Iris pigment epithelial cell (primary cell): ENCODE measurements at regions not wholly inside any gene's neighbourhood (a gene's known extent, or its start where the extent isn't known, plus 50 kb on each side); places are given as distances from the start of the nearest gene placed in this dataset.
A peak's percentile ranks its signal among the peaks of the same experiment; 100 is the strongest.
"Not testable (repeated sequence)": the region's sequence is repeated elsewhere in the genome, so short reads cannot be mapped to it uniquely, and the experiment has no call there.

Experiments
- DNase-seq: peaks from one replicate; pipeline ENCODE4 v3.0.0-alpha.2; 2011; ENCODE audit warnings: low read depth

DNA sequence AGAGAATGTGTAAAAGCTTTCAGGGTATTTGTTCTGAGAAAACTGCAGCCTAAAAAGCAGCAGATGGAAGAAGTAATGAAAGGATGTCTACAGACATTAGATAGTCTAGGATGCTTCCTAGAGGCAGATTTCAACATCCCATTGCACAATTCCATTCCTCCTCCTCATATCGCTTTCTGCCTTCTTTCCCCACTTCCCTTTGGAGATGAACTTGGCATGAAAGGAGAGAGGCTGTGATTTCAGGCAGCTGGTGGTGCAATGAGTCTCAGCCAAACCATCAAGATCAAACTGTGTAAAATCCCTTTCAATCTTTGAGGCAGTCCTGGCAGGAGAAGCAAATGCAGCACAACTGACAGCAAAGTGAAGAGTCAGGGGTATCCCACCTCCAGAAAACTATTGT is 438.7 kb upstream of the KCNMB2 start:
- peak; percentile 92 for DNase-seq

DNA sequence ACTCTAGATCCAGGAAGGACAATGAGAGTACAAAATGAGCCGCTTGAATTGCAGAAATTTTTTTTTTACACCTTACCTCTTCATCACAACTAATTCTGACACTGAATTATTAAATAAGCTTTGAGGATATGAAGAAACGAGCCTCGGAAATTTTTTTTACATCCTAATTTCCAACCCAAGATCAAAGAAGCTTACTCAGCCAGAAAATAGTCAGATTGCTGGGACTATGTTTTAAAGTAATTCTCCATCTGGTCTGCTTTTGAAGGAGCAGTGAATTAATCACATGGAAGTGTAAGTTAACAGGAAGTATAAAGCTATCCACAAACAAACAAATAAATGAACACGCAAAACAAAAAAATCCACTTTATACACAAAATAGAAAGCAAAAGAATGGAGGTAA is 437.0 kb upstream of the KCNMB2 start:
- DNase-seq: no peak

DNA sequence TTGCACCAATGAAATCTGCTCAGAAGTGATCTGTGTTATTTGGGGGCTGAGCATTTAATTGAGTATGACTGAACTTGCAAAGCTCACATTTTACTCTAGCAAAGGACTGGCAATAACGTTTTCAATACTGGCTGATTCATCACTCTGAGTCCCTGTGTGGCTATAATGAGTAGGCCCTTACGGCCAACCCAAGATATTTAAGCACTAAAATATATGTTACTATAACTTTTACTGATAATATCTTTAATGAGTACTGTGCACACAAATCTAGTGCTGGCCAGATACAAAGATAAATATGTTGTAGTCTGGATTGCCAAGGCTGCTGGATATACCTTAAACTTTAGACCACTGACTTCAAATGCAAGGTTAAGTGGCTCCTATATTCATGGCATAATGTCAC is 436.4 kb upstream of the KCNMB2 start:
- DNase-seq: no peak

GRCh38 chr3:178100908-178101307 is 435.3 kb upstream of the KCNMB2 start:
- no peak for DNase-seq

DNA sequence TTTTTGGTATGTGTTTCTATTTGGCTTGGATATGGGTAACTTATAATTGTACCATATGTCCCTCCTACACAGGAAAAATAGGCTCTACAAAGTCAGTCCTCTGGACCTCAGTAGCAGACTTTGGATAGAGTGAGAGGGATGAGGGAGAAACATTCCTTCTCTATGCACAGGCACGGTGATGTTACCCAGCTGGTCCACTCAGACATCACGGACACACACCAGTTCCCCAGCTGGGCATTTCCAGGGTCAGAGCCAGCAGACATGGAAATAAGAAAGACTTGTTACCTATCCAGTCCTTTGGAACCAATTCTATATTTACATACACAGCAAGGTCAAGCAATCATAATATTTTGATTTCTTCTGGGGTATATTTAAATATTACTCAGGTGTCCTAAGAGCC is 433.1 kb upstream of the KCNMB2 start:
- DNase-seq: no peak

- no peak for DNase-seq
Observed at GRCh38 chr3:178107804-178108203, 428.4 kb upstream of the KCNMB2 start.

GRCh38 chr3:178109691-178110090 is 426.5 kb upstream of the KCNMB2 start:
- DNase-seq: no peak

DNA sequence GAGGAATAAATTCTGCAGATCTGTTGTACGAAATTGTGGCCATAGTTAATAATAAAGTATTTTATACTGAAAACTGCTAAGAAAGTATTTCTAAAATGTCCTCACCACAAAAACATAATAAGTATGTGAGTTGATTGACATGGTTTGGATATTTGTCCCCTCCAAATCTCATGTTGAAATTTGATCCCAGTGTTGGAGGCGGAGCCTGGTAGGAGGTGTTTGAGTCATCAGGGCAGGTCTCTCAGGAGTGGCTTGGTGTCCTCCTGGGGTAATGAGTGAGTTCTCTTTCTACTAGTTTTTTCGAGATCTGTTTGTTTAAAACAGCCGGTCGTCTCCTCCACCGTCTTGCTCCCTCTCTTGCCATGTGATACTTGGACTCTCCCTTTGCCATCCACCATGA is 424.1 kb upstream of the KCNMB2 start:
- DNase-seq: no peak

DNA sequence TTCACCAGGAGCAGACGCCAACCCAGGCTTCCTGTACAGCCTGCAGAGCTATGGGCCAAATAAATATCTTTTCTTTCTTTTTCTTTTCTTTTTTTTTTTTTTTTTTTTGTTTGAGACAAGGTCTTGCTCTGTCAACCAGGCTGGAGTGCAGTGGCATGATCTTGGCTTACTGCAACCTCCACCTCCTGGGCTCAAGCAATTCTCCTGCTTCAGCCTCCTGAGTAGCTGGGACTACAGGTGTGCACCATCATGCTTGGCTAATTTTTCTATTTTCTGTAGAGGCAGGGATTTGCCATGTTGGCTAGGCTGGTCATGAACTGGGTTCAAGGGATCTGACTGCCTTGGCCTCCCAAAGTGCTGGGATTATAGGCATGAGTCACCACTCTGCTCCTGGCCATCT is 423.7 kb upstream of the KCNMB2 start:
- not testable (repeated sequence) for DNase-seq

- DNase-seq: no peak
Observed at GRCh38 chr3:178117641-178118040, 418.6 kb upstream of the KCNMB2 start.

GRCh38 chr3:178119608-178120295 is 416.5 kb upstream of the KCNMB2 start:
- DNase-seq: peak; percentile 69

- no peak for DNase-seq
Observed at GRCh38 chr3:178120367-178120766, 415.9 kb upstream of the KCNMB2 start.

DNA sequence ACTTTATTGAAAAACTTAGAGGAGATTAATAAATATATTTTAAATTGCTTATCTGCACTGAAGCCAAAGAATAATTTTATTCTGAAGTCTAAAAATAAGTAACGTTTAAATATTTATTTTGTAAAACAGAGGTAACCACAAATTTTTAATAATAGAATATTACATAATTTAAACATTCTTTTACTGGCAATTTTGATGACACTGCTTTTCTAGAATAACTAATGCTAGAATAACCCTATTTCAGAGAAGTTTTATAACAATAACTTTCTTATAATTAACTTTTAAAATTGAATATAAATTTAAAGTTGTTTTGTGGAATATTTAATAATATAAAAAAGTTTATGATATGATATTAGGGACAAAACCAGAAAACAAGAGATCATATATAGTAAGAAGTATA is 409.6 kb upstream of the KCNMB2 start:
- DNase-seq: no peak

DNA sequence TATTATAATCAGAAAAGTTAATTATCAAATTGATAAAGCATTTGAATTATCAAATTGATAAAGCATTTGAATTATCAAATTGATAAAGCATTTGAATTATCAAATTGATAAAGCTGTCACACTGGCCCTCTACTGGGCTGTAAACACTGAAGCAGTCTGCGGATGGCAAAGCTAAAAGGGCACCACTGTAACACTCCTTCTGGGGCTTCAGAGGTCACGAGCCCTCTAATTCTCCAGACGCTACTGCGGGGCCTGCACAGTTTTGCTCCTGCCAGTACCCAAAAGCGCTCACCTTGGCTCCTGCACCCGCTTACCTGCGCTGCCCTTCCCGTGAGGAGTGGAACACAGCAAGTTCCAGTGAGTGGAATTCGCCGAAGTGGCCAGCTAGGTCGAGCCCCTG is 409.0 kb upstream of the KCNMB2 start:
- no peak for DNase-seq

- DNase-seq: no peak
Observed at GRCh38 chr3:178129109-178129508, 407.1 kb upstream of the KCNMB2 start.

DNA sequence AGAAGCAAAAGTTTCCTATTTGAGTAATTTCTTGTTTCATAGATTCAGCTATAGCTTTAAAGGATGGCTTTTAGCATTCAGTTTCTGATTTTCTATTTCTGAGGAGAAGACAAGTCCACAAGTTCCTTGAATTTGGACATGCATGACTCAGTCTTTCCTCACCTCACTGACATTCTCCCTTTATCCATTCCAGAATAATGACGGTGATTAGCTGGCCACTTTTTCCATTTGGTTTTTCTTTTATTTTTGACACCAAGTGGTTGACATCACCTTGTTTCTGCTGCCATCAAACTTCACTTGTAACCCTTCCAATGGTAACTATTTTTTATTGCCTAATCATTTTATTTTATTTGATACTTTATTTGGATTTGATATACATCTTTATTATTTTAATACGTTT is 404.4 kb upstream of the KCNMB2 start:
- peak; percentile 77 for DNase-seq

DNA sequence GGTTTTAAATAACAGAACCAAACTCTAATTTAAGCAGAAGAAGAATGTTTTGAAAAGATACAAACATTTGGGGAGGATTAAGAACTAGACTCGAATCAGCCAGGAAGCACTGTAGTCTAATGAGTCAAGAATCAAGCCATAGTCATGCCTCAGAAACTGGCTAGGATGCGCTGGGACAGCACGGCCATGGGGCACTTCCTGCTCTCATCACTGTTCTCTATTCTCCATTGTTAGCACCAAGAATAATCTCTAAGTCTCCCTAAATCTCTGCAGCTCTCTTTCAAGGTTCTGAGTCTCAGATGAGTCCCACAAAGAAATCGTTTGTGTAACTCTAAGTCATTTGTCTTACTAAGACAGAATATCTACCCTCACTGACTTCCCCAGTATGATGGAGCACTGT is 399.0 kb upstream of the KCNMB2 start:
- DNase-seq: no peak

GRCh38 chr3:178137831-178138230 is 398.4 kb upstream of the KCNMB2 start:
- no peak for DNase-seq

DNA sequence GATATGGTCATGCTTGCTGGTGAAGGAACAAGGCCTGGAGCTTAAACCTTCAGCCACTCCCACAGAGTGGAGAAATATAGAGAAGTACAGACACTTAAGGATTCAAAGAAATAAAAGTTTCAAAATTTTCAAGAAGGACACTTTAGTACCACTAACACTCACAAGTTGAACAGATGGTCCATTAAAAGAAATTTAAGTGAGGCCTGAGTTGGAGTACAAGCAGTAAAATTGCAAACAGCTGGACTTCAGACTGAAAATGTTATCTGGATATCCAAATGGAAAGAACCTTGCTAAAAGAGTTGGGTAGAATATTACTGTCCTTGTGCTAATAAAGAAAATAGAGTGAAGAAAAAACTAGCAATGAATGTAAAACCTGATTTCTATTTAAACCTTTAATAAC is 397.1 kb upstream of the KCNMB2 start:
- DNase-seq: no peak

DNA sequence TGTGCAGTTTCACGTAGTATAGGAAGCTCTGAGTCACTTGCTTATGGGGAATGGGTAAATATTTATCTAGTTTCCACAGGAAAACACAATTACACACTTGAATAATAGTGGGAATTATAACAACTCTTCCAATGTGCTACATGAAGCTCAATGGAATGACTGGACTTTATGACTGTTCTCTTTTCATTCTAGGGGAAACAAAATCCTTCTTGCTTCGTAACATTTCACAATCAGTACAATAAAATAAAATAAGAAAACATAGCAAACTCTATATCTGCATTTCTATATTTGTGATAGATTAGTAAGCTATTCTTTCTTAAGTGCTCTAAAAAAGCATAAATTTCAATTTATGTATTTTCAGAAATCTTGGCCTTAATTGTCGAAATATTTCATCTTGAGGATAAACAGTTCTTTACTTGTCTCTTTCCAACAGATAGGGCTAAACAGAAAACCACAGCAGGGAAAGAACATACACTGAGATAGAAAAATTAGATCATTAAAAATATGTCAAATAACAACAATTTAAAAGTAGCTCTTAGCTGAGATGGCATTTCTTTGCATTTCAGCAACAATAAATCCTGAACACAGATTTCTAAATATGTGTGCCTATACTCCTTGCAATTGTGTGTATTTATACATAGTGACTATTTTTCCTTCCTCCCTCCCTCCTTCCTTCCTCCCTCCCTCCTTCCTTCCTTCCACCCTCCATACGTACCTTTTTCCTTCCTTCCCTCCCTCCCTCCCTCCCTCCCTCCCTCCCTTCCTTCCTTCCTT is 395.5 kb upstream of the KCNMB2 start:
- DNase-seq: peak; percentile 73

DNA sequence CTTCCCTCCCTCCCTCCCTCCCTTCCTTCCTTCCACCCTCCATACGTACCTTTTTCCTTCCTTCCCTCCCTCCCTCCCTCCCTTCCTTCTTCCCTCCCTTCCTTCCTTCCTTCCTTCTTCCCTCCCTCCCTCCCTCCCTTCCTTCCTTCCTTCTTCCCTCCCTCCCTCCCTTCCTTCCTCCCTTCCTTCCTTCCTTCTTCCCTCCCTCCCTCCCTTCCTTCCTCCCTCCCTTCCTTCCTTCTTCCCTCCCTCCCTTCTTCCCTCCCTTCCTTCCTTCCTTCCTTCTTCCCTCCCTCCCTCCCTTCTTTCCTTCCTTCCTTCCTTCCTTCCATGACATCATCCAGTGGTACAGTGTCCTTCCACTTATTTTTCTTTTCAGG is 394.9 kb upstream of the KCNMB2 start:
- not testable (repeated sequence) for DNase-seq

- DNase-seq: no peak
Observed at GRCh38 chr3:178146406-178146831, 389.8 kb upstream of the KCNMB2 start.

DNA sequence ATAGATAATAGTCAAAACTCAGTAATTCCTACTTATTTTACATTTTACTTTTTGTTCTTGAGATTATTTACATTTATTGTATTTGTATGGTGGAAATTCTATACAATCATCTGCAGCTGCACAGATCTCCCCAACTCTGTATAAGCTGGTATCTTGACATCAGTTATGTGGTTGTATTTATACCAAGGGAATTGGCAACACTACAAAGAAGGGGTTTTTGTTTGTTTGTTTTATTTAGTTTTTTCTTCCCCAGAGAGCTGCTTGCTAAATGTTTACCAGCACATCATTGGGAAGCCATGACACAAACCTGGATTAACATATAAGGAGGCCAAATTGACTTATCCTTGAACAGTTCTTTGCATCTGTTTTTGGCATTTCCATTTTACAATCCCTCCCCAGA is 389.2 kb upstream of the KCNMB2 start:
- no peak for DNase-seq
